ENCODE measurements at regions not wholly inside any gene's neighbourhood (a gene's known extent, or its start where the extent isn't known, plus 50 kb on each side); places are given as distances from the start of the nearest gene placed in this dataset.

DNA sequence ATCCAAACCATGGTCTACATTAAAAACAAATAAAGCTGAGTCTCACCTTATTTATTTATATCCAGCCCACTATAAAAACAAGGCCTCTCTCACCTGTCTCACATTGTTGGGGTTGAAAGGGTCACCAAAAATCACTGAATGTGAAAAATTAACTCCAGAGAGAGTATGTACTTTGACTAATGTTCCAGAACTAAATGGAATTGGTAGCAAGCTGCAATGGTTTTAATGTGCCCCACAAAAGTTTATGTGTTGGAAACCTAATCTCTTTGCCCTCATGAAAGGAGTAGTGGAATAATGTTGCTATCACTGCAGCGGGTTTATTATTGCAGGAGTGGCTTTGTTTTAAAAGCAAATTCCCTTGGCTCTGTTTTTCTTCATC, 230.3 kb downstream of the LTN1 start (continued):
- TF ChIP-seq, protein P1, sequence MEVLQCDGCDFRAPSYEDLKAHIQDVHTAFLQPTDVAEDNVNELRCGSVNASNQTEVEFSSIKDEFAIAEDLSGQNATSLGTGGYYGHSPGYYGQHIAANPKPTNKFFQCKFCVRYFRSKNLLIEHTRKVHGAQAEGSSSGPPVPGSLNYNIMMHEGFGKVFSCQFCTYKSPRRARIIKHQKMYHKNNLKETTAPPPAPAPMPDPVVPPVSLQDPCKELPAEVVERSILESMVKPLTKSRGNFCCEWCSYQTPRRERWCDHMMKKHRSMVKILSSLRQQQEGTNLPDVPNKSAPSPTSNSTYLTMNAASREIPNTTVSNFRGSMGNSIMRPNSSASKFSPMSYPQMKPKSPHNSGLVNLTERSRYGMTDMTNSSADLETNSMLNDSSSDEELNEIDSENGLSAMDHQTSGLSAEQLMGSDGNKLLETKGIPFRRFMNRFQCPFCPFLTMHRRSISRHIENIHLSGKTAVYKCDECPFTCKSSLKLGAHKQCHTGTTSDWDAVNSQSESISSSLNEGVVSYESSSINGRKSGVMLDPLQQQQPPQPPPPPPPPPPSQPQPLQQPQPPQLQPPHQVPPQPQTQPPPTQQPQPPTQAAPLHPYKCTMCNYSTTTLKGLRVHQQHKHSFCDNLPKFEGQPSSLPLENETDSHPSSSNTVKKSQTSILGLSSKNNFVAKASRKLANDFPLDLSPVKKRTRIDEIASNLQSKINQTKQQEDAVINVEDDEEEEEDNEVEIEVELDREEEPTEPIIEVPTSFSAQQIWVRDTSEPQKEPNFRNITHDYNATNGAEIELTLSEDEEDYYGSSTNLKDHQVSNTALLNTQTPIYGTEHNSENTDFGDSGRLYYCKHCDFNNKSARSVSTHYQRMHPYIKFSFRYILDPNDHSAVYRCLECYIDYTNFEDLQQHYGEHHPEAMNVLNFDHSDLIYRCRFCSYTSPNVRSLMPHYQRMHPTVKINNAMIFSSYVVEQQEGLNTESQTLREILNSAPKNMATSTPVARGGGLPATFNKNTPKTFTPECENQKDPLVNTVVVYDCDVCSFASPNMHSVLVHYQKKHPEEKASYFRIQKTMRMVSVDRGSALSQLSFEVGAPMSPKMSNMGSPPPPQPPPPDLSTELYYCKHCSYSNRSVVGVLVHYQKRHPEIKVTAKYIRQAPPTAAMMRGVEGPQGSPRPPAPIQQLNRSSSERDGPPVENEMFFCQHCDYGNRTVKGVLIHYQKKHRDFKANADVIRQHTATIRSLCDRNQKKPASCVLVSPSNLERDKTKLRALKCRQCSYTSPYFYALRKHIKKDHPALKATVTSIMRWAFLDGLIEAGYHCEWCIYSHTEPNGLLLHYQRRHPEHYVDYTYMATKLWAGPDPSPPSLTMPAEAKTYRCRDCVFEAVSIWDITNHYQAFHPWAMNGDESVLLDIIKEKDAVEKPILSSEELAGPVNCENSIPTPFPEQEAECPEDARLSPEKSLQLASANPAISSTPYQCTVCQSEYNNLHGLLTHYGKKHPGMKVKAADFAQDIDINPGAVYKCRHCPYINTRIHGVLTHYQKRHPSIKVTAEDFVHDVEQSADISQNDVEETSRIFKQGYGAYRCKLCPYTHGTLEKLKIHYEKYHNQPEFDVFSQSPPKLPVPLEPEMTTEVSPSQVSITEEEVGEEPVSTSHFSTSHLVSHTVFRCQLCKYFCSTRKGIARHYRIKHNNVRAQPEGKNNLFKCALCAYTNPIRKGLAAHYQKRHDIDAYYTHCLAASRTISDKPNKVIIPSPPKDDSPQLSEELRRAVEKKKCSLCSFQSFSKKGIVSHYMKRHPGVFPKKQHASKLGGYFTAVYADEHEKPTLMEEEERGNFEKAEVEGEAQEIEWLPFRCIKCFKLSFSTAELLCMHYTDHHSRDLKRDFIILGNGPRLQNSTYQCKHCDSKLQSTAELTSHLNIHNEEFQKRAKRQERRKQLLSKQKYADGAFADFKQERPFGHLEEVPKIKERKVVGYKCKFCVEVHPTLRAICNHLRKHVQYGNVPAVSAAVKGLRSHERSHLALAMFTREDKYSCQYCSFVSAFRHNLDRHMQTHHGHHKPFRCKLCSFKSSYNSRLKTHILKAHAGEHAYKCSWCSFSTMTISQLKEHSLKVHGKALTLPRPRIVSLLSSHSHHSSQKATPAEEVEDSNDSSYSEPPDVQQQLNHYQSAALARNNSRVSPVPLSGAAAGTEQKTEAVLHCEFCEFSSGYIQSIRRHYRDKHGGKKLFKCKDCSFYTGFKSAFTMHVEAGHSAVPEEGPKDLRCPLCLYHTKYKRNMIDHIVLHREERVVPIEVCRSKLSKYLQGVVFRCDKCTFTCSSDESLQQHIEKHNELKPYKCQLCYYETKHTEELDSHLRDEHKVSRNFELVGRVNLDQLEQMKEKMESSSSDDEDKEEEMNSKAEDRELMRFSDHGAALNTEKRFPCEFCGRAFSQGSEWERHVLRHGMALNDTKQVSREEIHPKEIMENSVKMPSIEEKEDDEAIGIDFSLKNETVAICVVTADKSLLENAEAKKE (CRISPR knock-in tag; IDR thresholded peaks at IDR 0.05) = no peak
- TF ChIP-seq JUNB (IDR thresholded peaks at IDR 0.05; ENCODE audit: unreplicated experiment) (no peak), STAT1 (IDR thresholded peaks at IDR 0.05; ENCODE audit: unreplicated experiment) (no peak), POLR2AphosphoS5 (IDR thresholded peaks at IDR 0.05; ENCODE audit: low read depth) (no peak)

DNA sequence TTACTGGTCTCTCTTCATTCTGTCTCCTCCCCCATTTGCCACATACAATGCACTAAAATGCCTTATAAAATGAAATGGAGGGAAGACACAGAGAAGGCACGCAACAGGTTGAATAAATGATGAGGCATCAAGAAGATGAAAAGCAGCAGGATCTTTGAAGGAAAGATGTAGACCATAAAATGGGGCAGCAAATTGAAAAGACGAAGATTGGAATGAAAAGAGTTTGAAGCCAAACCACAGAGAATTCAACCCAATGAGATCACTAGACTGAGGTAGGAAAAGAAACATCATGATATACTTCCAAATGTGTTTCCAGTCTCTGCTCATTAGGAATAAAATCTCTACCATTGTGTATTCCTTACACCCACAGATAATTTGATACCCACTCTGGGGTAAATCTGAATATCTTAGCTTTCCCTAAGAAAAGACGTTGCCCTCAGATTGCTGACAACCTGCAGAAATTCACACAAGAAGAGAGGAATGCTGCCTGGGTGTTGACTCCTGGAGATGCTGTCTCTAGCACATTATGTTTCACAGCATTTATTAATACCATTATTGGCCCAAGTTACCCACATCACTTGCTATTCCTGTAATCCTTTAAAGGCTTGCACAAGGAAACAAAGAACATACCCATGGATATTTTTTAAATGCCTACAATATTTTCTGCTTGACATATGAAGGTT, 230.9 kb downstream of the LTN1 start:
- peak overlapping the region; percentile 44; the same call in 1 of the 2 replicates for H2AFZ ChIP-seq
- H3K4me3 ChIP-seq = no peak overlapping the region
- Mint-ChIP-seq H3K27ac (no peak overlapping the region), H3K4me1 (peaks cover 6% of the 10 kb centered on the region; the same call in 2 of the 3 replicates), H3K9me3 (peaks cover 14% of the 10 kb centered on the region), H3K4me3 (no peak overlapping the region), H3K36me3 (ENCODE audit: low read depth) (peaks cover 11% of the 10 kb centered on the region; the same call in 2 of the 3 replicates), H3K27me3 (ENCODE audit: insufficient read depth, low read depth, poor library complexity) (peaks cover 2% of the 10 kb centered on the region)
- H3K27ac ChIP-seq (ENCODE audit: low read depth) = no peak overlapping the region
- no peaks in the 10 kb centered on the region for H3K79me2 ChIP-seq (replicated peaks; ENCODE audit: insufficient read depth)
- peaks cover 11% of the 10 kb centered on the region for H3K4me1 ChIP-seq (ENCODE audit: insufficient read depth)
- no peaks in the 10 kb centered on the region for H3F3A ChIP-seq (replicated peaks; ENCODE audit: low read depth)
- ATAC-seq (no peak), DNase-seq (ENCODE audit: low spot score) (no peak)
- H4K20me1 ChIP-seq (replicated peaks; ENCODE audit: insufficient read depth) = no peaks in the 10 kb centered on the region
- H3K9me2 ChIP-seq (ENCODE audit: insufficient read depth) = peaks cover 7% of the 10 kb centered on the region
- H3K36me3 ChIP-seq (ENCODE audit: insufficient read depth) = no peaks in the 10 kb centered on the region
- H3K27me3 ChIP-seq (ENCODE audit: insufficient read depth) = no peaks in the 10 kb centered on the region
- H3K4me2 ChIP-seq = no peak overlapping the region
- no peak for TF ChIP-seq ZNF114 (CRISPR knock-in tag; IDR thresholded peaks at IDR 0.05)
- TF ChIP-seq CREB1 (CRISPR knock-in tag; IDR thresholded peaks at IDR 0.05; ENCODE audit: low read depth) = no peak
- TF ChIP-seq, protein P2, sequence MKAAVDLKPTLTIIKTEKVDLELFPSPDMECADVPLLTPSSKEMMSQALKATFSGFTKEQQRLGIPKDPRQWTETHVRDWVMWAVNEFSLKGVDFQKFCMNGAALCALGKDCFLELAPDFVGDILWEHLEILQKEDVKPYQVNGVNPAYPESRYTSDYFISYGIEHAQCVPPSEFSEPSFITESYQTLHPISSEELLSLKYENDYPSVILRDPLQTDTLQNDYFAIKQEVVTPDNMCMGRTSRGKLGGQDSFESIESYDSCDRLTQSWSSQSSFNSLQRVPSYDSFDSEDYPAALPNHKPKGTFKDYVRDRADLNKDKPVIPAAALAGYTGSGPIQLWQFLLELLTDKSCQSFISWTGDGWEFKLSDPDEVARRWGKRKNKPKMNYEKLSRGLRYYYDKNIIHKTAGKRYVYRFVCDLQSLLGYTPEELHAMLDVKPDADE (IDR thresholded peaks at IDR 0.05) = no peak
- no peak for TF ChIP-seq STAT1 (IDR thresholded peaks at IDR 0.05; ENCODE audit: unreplicated experiment)
- TF ChIP-seq, protein P3, sequence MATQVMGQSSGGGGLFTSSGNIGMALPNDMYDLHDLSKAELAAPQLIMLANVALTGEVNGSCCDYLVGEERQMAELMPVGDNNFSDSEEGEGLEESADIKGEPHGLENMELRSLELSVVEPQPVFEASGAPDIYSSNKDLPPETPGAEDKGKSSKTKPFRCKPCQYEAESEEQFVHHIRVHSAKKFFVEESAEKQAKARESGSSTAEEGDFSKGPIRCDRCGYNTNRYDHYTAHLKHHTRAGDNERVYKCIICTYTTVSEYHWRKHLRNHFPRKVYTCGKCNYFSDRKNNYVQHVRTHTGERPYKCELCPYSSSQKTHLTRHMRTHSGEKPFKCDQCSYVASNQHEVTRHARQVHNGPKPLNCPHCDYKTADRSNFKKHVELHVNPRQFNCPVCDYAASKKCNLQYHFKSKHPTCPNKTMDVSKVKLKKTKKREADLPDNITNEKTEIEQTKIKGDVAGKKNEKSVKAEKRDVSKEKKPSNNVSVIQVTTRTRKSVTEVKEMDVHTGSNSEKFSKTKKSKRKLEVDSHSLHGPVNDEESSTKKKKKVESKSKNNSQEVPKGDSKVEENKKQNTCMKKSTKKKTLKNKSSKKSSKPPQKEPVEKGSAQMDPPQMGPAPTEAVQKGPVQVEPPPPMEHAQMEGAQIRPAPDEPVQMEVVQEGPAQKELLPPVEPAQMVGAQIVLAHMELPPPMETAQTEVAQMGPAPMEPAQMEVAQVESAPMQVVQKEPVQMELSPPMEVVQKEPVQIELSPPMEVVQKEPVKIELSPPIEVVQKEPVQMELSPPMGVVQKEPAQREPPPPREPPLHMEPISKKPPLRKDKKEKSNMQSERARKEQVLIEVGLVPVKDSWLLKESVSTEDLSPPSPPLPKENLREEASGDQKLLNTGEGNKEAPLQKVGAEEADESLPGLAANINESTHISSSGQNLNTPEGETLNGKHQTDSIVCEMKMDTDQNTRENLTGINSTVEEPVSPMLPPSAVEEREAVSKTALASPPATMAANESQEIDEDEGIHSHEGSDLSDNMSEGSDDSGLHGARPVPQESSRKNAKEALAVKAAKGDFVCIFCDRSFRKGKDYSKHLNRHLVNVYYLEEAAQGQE (IDR thresholded peaks at IDR 0.05; ENCODE audit: unreplicated experiment) = no peak
- TF ChIP-seq, protein P4, sequence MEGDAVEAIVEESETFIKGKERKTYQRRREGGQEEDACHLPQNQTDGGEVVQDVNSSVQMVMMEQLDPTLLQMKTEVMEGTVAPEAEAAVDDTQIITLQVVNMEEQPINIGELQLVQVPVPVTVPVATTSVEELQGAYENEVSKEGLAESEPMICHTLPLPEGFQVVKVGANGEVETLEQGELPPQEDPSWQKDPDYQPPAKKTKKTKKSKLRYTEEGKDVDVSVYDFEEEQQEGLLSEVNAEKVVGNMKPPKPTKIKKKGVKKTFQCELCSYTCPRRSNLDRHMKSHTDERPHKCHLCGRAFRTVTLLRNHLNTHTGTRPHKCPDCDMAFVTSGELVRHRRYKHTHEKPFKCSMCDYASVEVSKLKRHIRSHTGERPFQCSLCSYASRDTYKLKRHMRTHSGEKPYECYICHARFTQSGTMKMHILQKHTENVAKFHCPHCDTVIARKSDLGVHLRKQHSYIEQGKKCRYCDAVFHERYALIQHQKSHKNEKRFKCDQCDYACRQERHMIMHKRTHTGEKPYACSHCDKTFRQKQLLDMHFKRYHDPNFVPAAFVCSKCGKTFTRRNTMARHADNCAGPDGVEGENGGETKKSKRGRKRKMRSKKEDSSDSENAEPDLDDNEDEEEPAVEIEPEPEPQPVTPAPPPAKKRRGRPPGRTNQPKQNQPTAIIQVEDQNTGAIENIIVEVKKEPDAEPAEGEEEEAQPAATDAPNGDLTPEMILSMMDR (conservative IDR thresholded peaks at IDR 0.05; ENCODE audit: low read depth in 2 of 2) = no peak
- TF ChIP-seq EZH2phosphoT487 (IDR thresholded peaks at IDR 0.05; ENCODE audit: unreplicated experiment) = no peak
- no peak for TF ChIP-seq NANOG (IDR thresholded peaks at IDR 0.05; ENCODE audit: borderline replicate concordance)
- no peak for TF ChIP-seq ZNF331 (CRISPR knock-in tag; IDR thresholded peaks at IDR 0.05; ENCODE audit: low read depth)
- no peak for TF ChIP-seq EZH2 (IDR thresholded peaks at IDR 0.05; ENCODE audit: low read depth, unreplicated experiment)
- no peak for TF ChIP-seq POLR2AphosphoS5 (IDR thresholded peaks at IDR 0.05; ENCODE audit: low read depth)

Measured in GM23338 (cell line).